22Rv1 (cell line): ENCODE measurements at regions not wholly inside any gene's neighbourhood (a gene's known extent, or its start where the extent isn't known, plus 50 kb on each side); places are given as distances from the start of the nearest gene placed in this dataset.

Experiments used
- H3K27ac ChIP-seq: fragments of 450-650 bp; 2 replicates; pipeline ENCODE4 v1.5.1; 2017
- CTCF ChIP-seq: fragments of 450-650 bp; IDR thresholded peaks from 2 replicates; pipeline ENCODE4 v1.5.1; 2017; ENCODE audit warnings: mild to moderate bottlenecking
- ZFX ChIP-seq: fragments of 450-650 bp; IDR thresholded peaks from 2 replicates; pipeline ENCODE4 v1.6.1; 2017; ENCODE audit warnings: antibody characterized with exemption, borderline replicate concordance

DNA sequence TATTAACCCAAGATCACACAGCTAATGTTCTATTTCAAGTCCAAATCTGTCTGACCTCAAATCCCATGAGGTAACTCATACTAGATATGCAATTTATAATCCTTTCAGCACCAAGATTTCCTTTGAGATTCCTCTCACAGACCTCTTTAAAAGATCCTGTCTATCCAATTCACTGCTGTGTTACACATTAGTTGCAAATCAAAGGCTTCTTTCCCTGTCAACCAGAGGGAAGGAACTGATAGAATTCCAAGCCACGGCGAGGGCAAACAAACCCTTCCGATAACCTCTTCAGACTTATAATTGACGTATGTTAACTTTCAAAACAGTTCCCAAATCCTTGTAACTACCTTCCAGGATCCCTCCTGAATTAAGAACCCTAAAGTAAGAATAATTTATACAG lies 168.9 kb downstream of the DRD1 start:
- TF ChIP-seq CTCF (no peak), ZFX (no peak)
- no peak overlapping the region for H3K27ac ChIP-seq

DNA sequence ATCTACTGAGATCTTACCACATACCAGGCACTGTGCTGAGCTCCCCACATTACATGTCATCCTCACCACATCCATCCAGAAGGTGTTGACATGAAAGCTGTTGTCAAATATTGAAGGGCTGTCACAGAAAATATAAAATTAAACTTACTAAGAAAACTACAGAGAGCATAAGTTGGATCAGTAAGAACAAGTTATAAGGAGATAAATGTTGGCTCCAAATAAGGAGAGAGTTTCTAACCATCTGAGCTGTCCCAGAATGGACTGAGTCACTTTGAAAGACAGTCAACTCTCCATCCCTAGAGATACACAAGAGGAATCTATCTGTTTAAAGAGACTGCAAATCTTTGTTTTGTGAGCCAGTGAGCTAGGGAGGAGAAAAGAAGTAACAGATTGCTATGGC lies 169.8 kb downstream of the DRD1 start:
- TF ChIP-seq ZFX, result no peak
- TF ChIP-seq CTCF, result no peak
- H3K27ac ChIP-seq, result no peak overlapping the region

DNA sequence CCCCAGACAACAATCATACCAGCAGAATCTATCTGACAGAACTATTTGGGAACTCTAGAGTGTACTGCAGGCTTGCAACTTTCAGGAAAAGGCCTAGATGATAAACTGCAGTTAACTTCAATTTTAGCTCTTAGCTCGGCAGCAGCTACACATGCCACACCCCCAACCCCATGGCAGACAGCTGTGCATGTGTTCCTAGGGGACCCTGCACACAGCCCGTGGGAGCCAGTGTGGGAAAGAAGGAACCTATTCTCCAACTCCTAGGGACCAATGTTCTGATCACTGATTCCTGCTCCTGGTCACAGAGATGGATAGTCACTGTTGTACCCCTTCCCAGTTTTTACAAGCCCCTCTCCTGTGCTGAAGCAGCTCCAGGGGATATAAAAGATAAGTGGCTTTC lies 179.6 kb downstream of the DRD1 start:
- H3K27ac ChIP-seq, result no peak overlapping the region
- no peak for TF ChIP-seq CTCF
- no peak for TF ChIP-seq ZFX

GRCh38 chr5:175263776-175264175 lies 180.2 kb downstream of the DRD1 start:
- no peak for TF ChIP-seq CTCF
- TF ChIP-seq ZFX, result no peak
- no peak overlapping the region for H3K27ac ChIP-seq

DNA sequence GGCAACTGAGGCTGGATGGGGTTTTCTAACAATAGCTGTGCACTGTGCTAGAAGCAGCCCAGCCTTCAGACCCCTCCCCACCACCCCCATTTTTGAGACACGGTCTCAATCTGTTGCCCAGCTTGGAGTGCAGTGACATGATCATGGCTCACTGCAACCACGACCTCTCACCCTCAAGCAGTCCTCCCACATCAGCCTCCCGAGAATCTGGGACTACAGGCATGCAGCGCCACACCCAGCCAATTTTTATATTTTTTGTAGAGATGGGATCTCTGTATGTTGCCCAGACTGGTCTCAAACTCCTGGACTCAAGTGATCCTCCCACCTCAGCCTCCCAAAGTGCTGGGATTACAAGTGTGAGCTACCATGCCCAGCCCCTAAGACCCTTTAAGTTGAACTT lies 182.5 kb downstream of the DRD1 start:
- TF ChIP-seq CTCF, result no peak
- no peak for TF ChIP-seq ZFX

DNA sequence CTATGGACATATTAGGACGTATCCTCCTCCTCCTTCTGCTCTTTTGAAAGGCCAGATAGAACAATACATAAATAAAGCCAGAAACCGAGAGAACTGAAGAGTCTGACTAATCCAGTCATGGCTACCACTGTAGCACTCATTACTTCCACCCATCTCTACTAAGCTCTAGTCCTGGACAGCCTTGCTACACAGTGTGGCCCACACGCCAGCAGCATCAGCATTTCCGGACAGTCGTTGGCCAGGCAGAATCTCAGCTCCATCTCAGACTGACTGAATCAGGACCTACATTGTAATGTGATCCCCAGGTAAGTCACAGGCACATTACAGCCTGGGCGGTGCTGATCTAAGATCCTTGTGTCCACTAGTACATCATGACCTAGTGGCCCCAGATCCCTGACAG lies 182.9 kb downstream of the DRD1 start:
- H3K27ac ChIP-seq, result no peak overlapping the region
- TF ChIP-seq ZFX, result no peak
- TF ChIP-seq CTCF, result no peak

More for the DNA sequence above, 182.5 kb downstream of the DRD1 start:
- H3K27ac ChIP-seq, result no peak overlapping the region

DNA sequence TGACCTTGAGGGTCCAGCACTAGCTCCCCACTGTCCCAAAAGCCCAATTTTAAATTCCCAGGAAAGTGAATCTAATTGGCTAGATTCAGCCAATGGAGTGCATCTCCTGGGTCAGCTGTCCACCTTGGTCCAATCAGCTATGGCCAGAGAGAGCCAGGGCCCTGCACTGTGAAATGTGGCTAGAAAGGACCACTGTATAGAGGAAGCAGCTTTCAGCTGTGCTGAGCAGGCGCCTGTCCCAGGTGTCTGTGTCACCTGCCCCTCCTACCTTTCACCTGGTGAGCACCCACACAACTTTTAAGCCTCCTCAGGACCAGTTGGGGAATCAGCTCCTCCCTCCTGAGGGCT lies 186.2 kb downstream of the DRD1 start:
- H3K27ac ChIP-seq, result no peak overlapping the region
- TF ChIP-seq ZFX (no peak), CTCF (no peak)
